Hematopoietic multipotent progenitor cell treated with erythropoietin and hydrocortisone succinate and interleukin-3 and kit ligand, for 6 days (in vitro differentiated cells): ENCODE measurements at regions not wholly inside any gene's neighbourhood (a gene's known extent, or its start where the extent isn't known, plus 50 kb on each side); places are given as distances from the start of the nearest gene placed in this dataset.
A peak's percentile ranks its signal among the peaks of the same experiment; 100 is the strongest.

Source experiments
- DNase-seq: peaks from one replicate; pipeline ENCODE4 v3.0.0-alpha.2; 2015

GRCh38 chr4:137664046-137664387 is 131.7 kb upstream of the PCDH18 start:
- DNase-seq, result no peak

- DNase-seq, result no peak
Measured at GRCh38 chr4:137663251-137664045, 131.2 kb upstream of the PCDH18 start.

GRCh38 chr4:137661693-137662092 is 129.4 kb upstream of the PCDH18 start:
- peak; percentile 44 for DNase-seq

- no peak for DNase-seq
Measured at GRCh38 chr4:137660211-137660610, 127.9 kb upstream of the PCDH18 start.

GRCh38 chr4:137659431-137659830 is 127.1 kb upstream of the PCDH18 start:
- no peak for DNase-seq

GRCh38 chr4:137656661-137657060 is 124.4 kb upstream of the PCDH18 start:
- no peak for DNase-seq

GRCh38 chr4:137655302-137655701 is 123.0 kb upstream of the PCDH18 start:
- no peak for DNase-seq

GRCh38 chr4:137651128-137651527 is 118.8 kb upstream of the PCDH18 start:
- DNase-seq, result no peak

- no peak for DNase-seq
Measured at GRCh38 chr4:137649711-137650450, 117.6 kb upstream of the PCDH18 start.

GRCh38 chr4:137648531-137648930 is 116.2 kb upstream of the PCDH18 start:
- DNase-seq, result no peak

GRCh38 chr4:137647375-137647774 is 115.1 kb upstream of the PCDH18 start:
- no peak for DNase-seq

GRCh38 chr4:137644201-137644600 is 111.9 kb upstream of the PCDH18 start:
- DNase-seq, result no peak

- no peak for DNase-seq
Measured at GRCh38 chr4:137641544-137641943, 109.2 kb upstream of the PCDH18 start.

GRCh38 chr4:137640838-137641158 is 108.5 kb upstream of the PCDH18 start:
- no peak for DNase-seq

GRCh38 chr4:137640156-137640837 is 108.0 kb upstream of the PCDH18 start:
- no peak for DNase-seq

- DNase-seq, result no peak
Measured at GRCh38 chr4:137638934-137639333, 106.6 kb upstream of the PCDH18 start.

- DNase-seq, result no peak
Measured at GRCh38 chr4:137635601-137636000, 103.3 kb upstream of the PCDH18 start.

- no peak for DNase-seq
Measured at GRCh38 chr4:137635108-137635507, 102.8 kb upstream of the PCDH18 start.

GRCh38 chr4:137632842-137633241 is 100.5 kb upstream of the PCDH18 start:
- DNase-seq, result no peak

- no peak for DNase-seq
Measured at GRCh38 chr4:137631605-137632004, 99.3 kb upstream of the PCDH18 start.

- DNase-seq, result no peak
Measured at GRCh38 chr4:137630252-137630651, 98.0 kb upstream of the PCDH18 start.

GRCh38 chr4:137627739-137628460 is 95.6 kb upstream of the PCDH18 start:
- no peak for DNase-seq
